HEK293T (cell line): ENCODE measurements at regions not wholly inside any gene's neighbourhood (a gene's known extent, or its start where the extent isn't known, plus 50 kb on each side); places are given as distances from the start of the nearest gene placed in this dataset.
"Not testable (repeated sequence)": the region's sequence is repeated elsewhere in the genome, so short reads cannot be mapped to it uniquely, and the experiment has no call there.

ENCODE experiments used
- CTCF ChIA-PET: fragments of 350-600 bp; formaldehyde crosslinking; extraction: SDS; loops from one replicate; lab custom pipeline; 2021; ENCODE audit warnings: antibody characterized with exemption, inconsistent platforms; lab: Yijun Ruan, JAX
- POLR2A ChIA-PET: fragments of 350-600 bp; formaldehyde crosslinking; extraction: SDS; loops from one replicate; lab custom pipeline; 2020; ENCODE audit warnings: antibody characterized with exemption, inconsistent platforms; lab: Yijun Ruan, JAX
- DNase-seq: peaks from one replicate; pipeline ENCODE4 v3.0.0; 2012; ENCODE audit warnings: mixed read lengths; ENCODE audit errors: extremely low spot score
- ARNT ChIP-seq: fragments of 450-650 bp; IDR thresholded peaks from 2 replicates; pipeline ENCODE4 v1.6.1; 2017; ENCODE audit warnings: mild to moderate bottlenecking
- BHLHE40 ChIP-seq: fragments of 450-650 bp; IDR thresholded peaks from 2 replicates; pipeline ENCODE4 v1.6.1; 2016; ENCODE audit warnings: mild to moderate bottlenecking, moderate library complexity, borderline replicate concordance
- CTBP1 ChIP-seq: fragments of 450-650 bp; IDR thresholded peaks from 2 replicates; pipeline ENCODE4 v1.6.1; 2016; ENCODE audit warnings: borderline replicate concordance
- ELF4 ChIP-seq: fragments of 450-650 bp; IDR thresholded peaks from 2 replicates; pipeline ENCODE4 v1.6.1; 2017; ENCODE audit warnings: antibody characterized with exemption
- FOXA1 ChIP-seq: fragments of 450-650 bp; IDR thresholded peaks from 2 replicates; pipeline ENCODE4 v1.6.1; 2016; ENCODE audit warnings: mild to moderate bottlenecking
- FOXK2 ChIP-seq: fragments of 450-650 bp; IDR thresholded peaks from 2 replicates; pipeline ENCODE4 v1.6.1; 2016; ENCODE audit warnings: mild to moderate bottlenecking
- FOXM1 ChIP-seq: fragments of 450-650 bp; IDR thresholded peaks from 2 replicates; pipeline ENCODE4 v1.6.1; 2017; ENCODE audit warnings: mild to moderate bottlenecking, borderline replicate concordance
- HDGF ChIP-seq: fragments of 450-650 bp; IDR thresholded peaks from 2 replicates; pipeline ENCODE4 v1.6.1; 2017; ENCODE audit warnings: antibody characterized with exemption, borderline replicate concordance
- L3MBTL2 ChIP-seq: fragments of 450-650 bp; conservative IDR thresholded peaks from 2 replicates; pipeline ENCODE4 v1.6.1; 2016; ENCODE audit warnings: mild to moderate bottlenecking
- LEF1 ChIP-seq: fragments of 450-650 bp; IDR thresholded peaks from 2 replicates; pipeline ENCODE4 v1.6.1; 2017; ENCODE audit warnings: mild to moderate bottlenecking, borderline replicate concordance
- NFRKB ChIP-seq: fragments of 450-650 bp; IDR thresholded peaks from 2 replicates; pipeline ENCODE4 v1.6.1; 2016; ENCODE audit warnings: mild to moderate bottlenecking, moderate library complexity
- PKNOX1 ChIP-seq: fragments of 450-650 bp; IDR thresholded peaks from 2 replicates; pipeline ENCODE4 v1.6.1; 2016
- SP1 ChIP-seq: fragments of 450-650 bp; IDR thresholded peaks from 2 replicates; pipeline ENCODE4 v1.6.1; 2017
- SUZ12 ChIP-seq: fragments of 450-650 bp; IDR thresholded peaks from 2 replicates; pipeline ENCODE4 v1.6.1; 2016; ENCODE audit warnings: mild to moderate bottlenecking
- TARDBP ChIP-seq: fragments of 450-650 bp; IDR thresholded peaks from 2 replicates; pipeline ENCODE4 v1.6.1; 2016
- ZNF384 ChIP-seq: fragments of 450-650 bp; IDR thresholded peaks from 2 replicates; pipeline ENCODE4 v1.6.1; 2016

- TF ChIP-seq ELF4: no peak
- TF ChIP-seq FOXM1: no peak
- no peak for TF ChIP-seq LEF1
- no peak for TF ChIP-seq SP1
- no peak for TF ChIP-seq CTBP1
- no peak for TF ChIP-seq PKNOX1
- TF ChIP-seq ZNF384: no peak
- no peak for TF ChIP-seq FOXK2
- no peak for TF ChIP-seq TARDBP
- TF ChIP-seq NFRKB: no peak
- TF ChIP-seq FOXA1: no peak
- TF ChIP-seq L3MBTL2: no peak
- TF ChIP-seq BHLHE40: no peak
- no peak for TF ChIP-seq ARNT
- TF ChIP-seq HDGF: no peak
- TF ChIP-seq SUZ12: no peak
- CTCF ChIA-PET: no interaction called here
- POLR2A ChIA-PET: no interaction called here
- DNase-seq: no peak
Observed at GRCh38 chr15:59906046-59906445, 98.1 kb upstream of the FOXB1 start.

- ChIA-PET CTCF (no interaction called here), POLR2A (no interaction called here)
- no peak for DNase-seq
- TF ChIP-seq CTBP1 (no peak), SUZ12 (no peak), HDGF (no peak), ARNT (no peak), ZNF384 (no peak), FOXK2 (no peak), SP1 (no peak), LEF1 (no peak), L3MBTL2 (no peak), TARDBP (no peak), NFRKB (no peak), ELF4 (no peak), PKNOX1 (no peak), FOXA1 (no peak), BHLHE40 (no peak), FOXM1 (no peak)
Observed at GRCh38 chr15:59905176-59905575, 98.9 kb upstream of the FOXB1 start.

- TF ChIP-seq ARNT (no peak), FOXK2 (no peak), NFRKB (no peak), HDGF (no peak)
- CTCF ChIA-PET: interaction anchor here (0.6 kb wide), 1 partner anchor 162 kb away, joined by 3 read pairs; no protein-coding TSS in a partner anchor
- POLR2A ChIA-PET: no interaction called here
- no peak for DNase-seq
Observed at GRCh38 chr15:59904450-59905135, 99.5 kb upstream of the FOXB1 start.

- ChIA-PET POLR2A (no interaction called here), CTCF (interaction anchor here (1.2 kb wide), 1 partner anchor 12 kb away, joined by 3 read pairs; no protein-coding TSS in a partner anchor)
- TF ChIP-seq HDGF: no peak
- TF ChIP-seq PKNOX1: peak; percentile 26; the same call in 1 of the 2 replicates
- 0 out of 2 replicates have a peak, but pooled peaks have one; percentile 20 for TF ChIP-seq ARNT
Observed at GRCh38 chr15:59896663-59897074, 107.4 kb upstream of the FOXB1 start.

GRCh38 chr15:59894835-59895234 is 109.3 kb upstream of the FOXB1 start:
- CTCF ChIA-PET: no interaction called here
- POLR2A ChIA-PET: no interaction called here
- TF ChIP-seq PKNOX1 (no peak), ZNF384 (no peak), FOXM1 (no peak), ARNT (no peak), SP1 (no peak), FOXA1 (no peak), SUZ12 (no peak), ELF4 (no peak), LEF1 (no peak), HDGF (no peak)
- no peak for DNase-seq

More at GRCh38 chr15:59896663-59897074, 107.4 kb upstream of the FOXB1 start:
- no peak for DNase-seq

GRCh38 chr15:59892985-59893384 is 111.1 kb upstream of the FOXB1 start:
- DNase-seq: peak; percentile 20
- CTCF ChIA-PET: interaction anchor here (0.6 kb wide), 1 partner anchor 168 kb away, joined by 3 read pairs; no protein-coding TSS in a partner anchor

GRCh38 chr15:59887870-59888269 is 116.2 kb upstream of the FOXB1 start:
- DNase-seq, CTCF ChIA-PET, POLR2A ChIA-PET: not testable (repeated sequence)

More at GRCh38 chr15:59892985-59893384, 111.1 kb upstream of the FOXB1 start:
- POLR2A ChIA-PET: no interaction called here
- TF ChIP-seq HDGF (no peak), FOXA1 (no peak), CTBP1 (no peak), ZNF384 (no peak), NFRKB (no peak)
